ENCODE measurements at regions not wholly inside any gene's neighbourhood (a gene's known extent, or its start where the extent isn't known, plus 50 kb on each side); places are given as distances from the start of the nearest gene placed in this dataset.

GRCh38 chr13:22569811-22570210 lies 611.0 kb upstream of the SGCG start:
- H3K27ac ChIP-seq (ENCODE audit: low read depth in 2 of 2, low read length in 1 of 2) = no peak overlapping the region
- H3K9me2 ChIP-seq = 0 out of 2 replicates have a peak, but pooled peaks cover 3% of the 10 kb centered on the region
- no peak overlapping the region for H3K4me3 ChIP-seq (ENCODE audit: low read depth in 2 of 2, low read length in 1 of 2)
- ChIA-PET CTCF (no interaction called here), POLR2A (no interaction called here)
- H3K9ac ChIP-seq = no peak overlapping the region
- no peaks in the 10 kb centered on the region for H3K4me1 ChIP-seq (ENCODE audit: control insufficient read depth in 1 of 2, insufficient read depth in 2 of 2, low read depth in 1 of 2, low read length in 1 of 2)
- no peak overlapping the region for H3K4me2 ChIP-seq
- no peaks in the 10 kb centered on the region for H3F3A ChIP-seq (replicated peaks; ENCODE audit: insufficient read depth)
- no peaks in the 10 kb centered on the region for H3K27me3 ChIP-seq (ENCODE audit: insufficient read depth)
- 25% methylated on average over 2 of the region's 2 CpGs for WGBS (ENCODE audit: low lambda C conversion rate)
- no peak overlapping the region for H2AFZ ChIP-seq (ENCODE audit: low read depth)
- H4K20me1 ChIP-seq (ENCODE audit: insufficient read depth) = no peaks in the 10 kb centered on the region
- no peaks in the 10 kb centered on the region for H3K9me3 ChIP-seq
- no peak for TF ChIP-seq TCF12 (IDR thresholded peaks at IDR 0.05)
- TF ChIP-seq MAX (IDR thresholded peaks at IDR 0.05; ENCODE audit: low read depth) = no peak
- no peak for TF ChIP-seq EP300 (IDR thresholded peaks at IDR 0.05; ENCODE audit: borderline replicate concordance in 1 of 2, low read depth in 1 of 2, low read length in 1 of 2)
- TF ChIP-seq RAD21 (IDR thresholded peaks at IDR 0.05; ENCODE audit: low read length) = peak; percentile 29; the same call in 1 of the 2 replicates
- no peak for DNase-seq
- no peaks in the 10 kb centered on the region for H3K36me3 ChIP-seq (replicated peaks in 1 of 2; ENCODE audit: control insufficient read depth in 1 of 2, insufficient read depth in 2 of 2, low read length in 1 of 2)
- H3K79me2 ChIP-seq (ENCODE audit: insufficient read depth) = no peaks in the 10 kb centered on the region

- WGBS (ENCODE audit: low lambda C conversion rate) = 3% methylated on average over 4 of the region's 4 CpGs
- POLR2A ChIA-PET = no interaction called here
- no peak for TF ChIP-seq MXI1 (IDR thresholded peaks at IDR 0.05; ENCODE audit: low read depth, low read length)
- TF ChIP-seq POLR2AphosphoS5 (IDR thresholded peaks at IDR 0.05; ENCODE audit: low read depth, low read length) = no peak
- no peak for TF ChIP-seq IRF3 (IDR thresholded peaks at IDR 0.05; ENCODE audit: low read depth, low read length)
- TF ChIP-seq RCOR1 (IDR thresholded peaks at IDR 0.05; ENCODE audit: low read length) = no peak
- no peak for TF ChIP-seq PBX3 (IDR thresholded peaks at IDR 0.05)
- no peak for TF ChIP-seq CTCF (IDR thresholded peaks at IDR 0.05)
- TF ChIP-seq EZH2phosphoT487 (IDR thresholded peaks at IDR 0.05; ENCODE audit: borderline replicate concordance, low read depth) = no peak
- TF ChIP-seq TEAD4 (IDR thresholded peaks at IDR 0.05; ENCODE audit: borderline replicate concordance, insufficient read depth) = no peak
- TF ChIP-seq FOXJ3 (CRISPR knock-in tag; IDR thresholded peaks at IDR 0.05) = no peak
These were observed 590.9 kb upstream of the SGCG start for GRCh38 chr13:22589880-22590279.

More at GRCh38 chr13:22589880-22590279, 590.9 kb upstream of the SGCG start:
- H3K27ac ChIP-seq (ENCODE audit: low read depth in 2 of 2, low read length in 1 of 2) = no peak overlapping the region
- H3K4me2 ChIP-seq = no peak overlapping the region
- CTCF ChIA-PET = no interaction called here
- no peaks in the 10 kb centered on the region for H4K20me1 ChIP-seq (ENCODE audit: insufficient read depth)
- no peak for DNase-seq
- H3K9me3 ChIP-seq = no peaks in the 10 kb centered on the region
- H3K4me1 ChIP-seq (ENCODE audit: control insufficient read depth in 1 of 2, insufficient read depth in 2 of 2, low read depth in 1 of 2, low read length in 1 of 2) = no peaks in the 10 kb centered on the region
- H2AFZ ChIP-seq (ENCODE audit: low read depth) = no peak overlapping the region
- no peak overlapping the region for H3K4me3 ChIP-seq (ENCODE audit: low read depth in 2 of 2, low read length in 1 of 2)
- H3K36me3 ChIP-seq (replicated peaks in 1 of 2; ENCODE audit: control insufficient read depth in 1 of 2, insufficient read depth in 2 of 2, low read length in 1 of 2) = no peaks in the 10 kb centered on the region
- no peaks in the 10 kb centered on the region for H3F3A ChIP-seq (replicated peaks; ENCODE audit: insufficient read depth)
- no peaks in the 10 kb centered on the region for H3K79me2 ChIP-seq (ENCODE audit: insufficient read depth)
- no peak overlapping the region for H3K9ac ChIP-seq
- H3K27me3 ChIP-seq (ENCODE audit: insufficient read depth) = no peaks in the 10 kb centered on the region
- H3K9me2 ChIP-seq = no peaks in the 10 kb centered on the region

All from SK-N-SH (cell line).